PC-9 (cell line): ENCODE measurements at regions not wholly inside any gene's neighbourhood (a gene's known extent, or its start where the extent isn't known, plus 50 kb on each side); places are given as distances from the start of the nearest gene placed in this dataset.

Experiments used
- CTCF ChIP-seq: fragments of 200-600 bp; sonication (generic); conservative IDR thresholded peaks from 2 replicates; pipeline ENCODE4 v1.6.1; 2017; ENCODE audit warnings: mixed run types, antibody characterized with exemption, mild to moderate bottlenecking, moderate library complexity
- EZH2 ChIP-seq: fragments of 200-600 bp; sonication (generic); IDR thresholded peaks from 2 replicates; pipeline ENCODE4 v1.8.0; 2017; ENCODE audit warnings: antibody characterized with exemption, low read depth

GRCh38 chr1:100611086-100611485 lies 73.1 kb downstream of the GPR88 start:
- no peak for TF ChIP-seq CTCF
- TF ChIP-seq EZH2: no peak
